Ishikawa (cell line): ENCODE measurements at regions not wholly inside any gene's neighbourhood (a gene's known extent, or its start where the extent isn't known, plus 50 kb on each side); places are given as distances from the start of the nearest gene placed in this dataset.

ENCODE experiments used
- CEBPB ChIP-seq: IDR thresholded peaks from 2 replicates; pipeline ENCODE4 v1.6.1; 2012
- CREB1 ChIP-seq: IDR thresholded peaks from 2 replicates; pipeline ENCODE4 v1.6.1; 2012; ENCODE audit warnings: low read depth
- EGR1 ChIP-seq: IDR thresholded peaks from 2 replicates; pipeline ENCODE4 v1.6.1; 2012
- EP300 ChIP-seq: IDR thresholded peaks from 2 replicates; pipeline ENCODE4 v1.6.1; 2012; ENCODE audit warnings: borderline replicate concordance
- FOXM1 ChIP-seq: IDR thresholded peaks from 2 replicates; pipeline ENCODE4 v1.6.1; 2012; ENCODE audit warnings: low read depth, borderline replicate concordance
- MAX ChIP-seq: IDR thresholded peaks from 2 replicates; pipeline ENCODE4 v1.6.1; 2012
- NFIC ChIP-seq: IDR thresholded peaks from 2 replicates; pipeline ENCODE4 v1.6.1; 2012
- RAD21 ChIP-seq: IDR thresholded peaks from 2 replicates; pipeline ENCODE4 v1.6.1; 2012; ENCODE audit warnings: low read depth
- REST ChIP-seq: IDR thresholded peaks from 2 replicates; pipeline ENCODE4 v1.6.1; 2012; ENCODE audit warnings: low read depth, mild to moderate bottlenecking
- TAF1 ChIP-seq: IDR thresholded peaks from 2 replicates; pipeline ENCODE4 v1.6.1; 2012; ENCODE audit warnings: low read depth, mild to moderate bottlenecking
- TCF12 ChIP-seq: IDR thresholded peaks from 2 replicates; pipeline ENCODE4 v1.6.1; 2012; ENCODE audit warnings: low read depth
- TEAD4 ChIP-seq: IDR thresholded peaks from 2 replicates; pipeline ENCODE4 v1.6.1; 2012
- USF1 ChIP-seq: IDR thresholded peaks from 2 replicates; pipeline ENCODE4 v1.6.1; 2012
- YY1 ChIP-seq: IDR thresholded peaks from 2 replicates; pipeline ENCODE4 v1.6.1; 2012; ENCODE audit warnings: low read depth
- ZBTB7A ChIP-seq: IDR thresholded peaks from 2 replicates; pipeline ENCODE4 v1.6.1; 2012; ENCODE audit warnings: low read depth

- no peak for TF ChIP-seq TAF1
- TF ChIP-seq YY1, result no peak
- TF ChIP-seq TCF12, result no peak
- TF ChIP-seq CEBPB, result no peak
- no peak for TF ChIP-seq FOXM1
- TF ChIP-seq TEAD4, result no peak
- TF ChIP-seq ZBTB7A, result no peak
- no peak for TF ChIP-seq NFIC
- TF ChIP-seq EP300, result no peak
- TF ChIP-seq CREB1, result no peak
- no peak for TF ChIP-seq RAD21
- TF ChIP-seq MAX, result no peak
- no peak for TF ChIP-seq EGR1
- TF ChIP-seq USF1, result no peak
- no peak for TF ChIP-seq REST
These were observed 342.1 kb upstream of the CCDC54 start for GRCh38 chr3:107035176-107035575.

GRCh38 chr3:107044677-107045076, 332.6 kb upstream of the CCDC54 start:
- TF ChIP-seq TCF12 (no peak), TEAD4 (no peak), EGR1 (no peak), TAF1 (no peak), RAD21 (no peak), EP300 (no peak), YY1 (no peak), FOXM1 (no peak)

- no peak for TF ChIP-seq TCF12
- TF ChIP-seq FOXM1, result no peak
- TF ChIP-seq EGR1, result no peak
- TF ChIP-seq CEBPB, result no peak
These were observed 331.4 kb upstream of the CCDC54 start for GRCh38 chr3:107045791-107046190.

GRCh38 chr3:107055181-107055942, 321.9 kb upstream of the CCDC54 start:
- no peak for TF ChIP-seq ZBTB7A
- no peak for TF ChIP-seq MAX
- TF ChIP-seq TEAD4, result no peak
- no peak for TF ChIP-seq CEBPB
- TF ChIP-seq REST, result no peak
- TF ChIP-seq CREB1, result no peak

GRCh38 chr3:107061466-107061865, 315.8 kb upstream of the CCDC54 start:
- TF ChIP-seq TEAD4, result no peak
- no peak for TF ChIP-seq EGR1
- no peak for TF ChIP-seq ZBTB7A
- TF ChIP-seq TAF1, result no peak
- no peak for TF ChIP-seq CEBPB
- TF ChIP-seq YY1, result no peak
- TF ChIP-seq TCF12, result no peak

- TF ChIP-seq USF1 (no peak), EGR1 (no peak), ZBTB7A (no peak), CREB1 (no peak), TAF1 (no peak), TEAD4 (no peak), EP300 (no peak), NFIC (no peak), REST (no peak), FOXM1 (no peak)
These were observed 314.9 kb upstream of the CCDC54 start for GRCh38 chr3:107062310-107062709.
